ENCODE measurements at regions not wholly inside any gene's neighbourhood (a gene's known extent, or its start where the extent isn't known, plus 50 kb on each side); places are given as distances from the start of the nearest gene placed in this dataset.

- no peak for TF ChIP-seq REST (IDR thresholded peaks at IDR 0.05; ENCODE audit: low read depth)
These were observed 265.8 kb upstream of the SLC14A2 start (continued) for GRCh38 chr18:45349467-45349866.

GRCh38 chr18:45350404-45351156 is 264.7 kb upstream of the SLC14A2 start:
- Histone ChIP-seq H3K9ac (ENCODE audit: low read length) (no peak overlapping the region), H3K27me3 (ENCODE audit: insufficient read depth, low read length) (no peaks in the 10 kb centered on the region), H3K4me3 (replicated peaks in 1 of 2; ENCODE audit: low read depth in 1 of 2, low read length in 2 of 2) (no peak overlapping the region), H3K9me2 (ENCODE audit: insufficient read depth) (no peaks in the 10 kb centered on the region), H3K9me3 (ENCODE audit: control insufficient read depth in 1 of 2, insufficient read depth in 1 of 2, low read depth in 1 of 2, low read length in 2 of 2) (no peaks in the 10 kb centered on the region), H3K4me1 (ENCODE audit: control insufficient read depth in 1 of 2, insufficient read depth in 2 of 2, low read length in 2 of 2) (no peaks in the 10 kb centered on the region), H2AFZ (ENCODE audit: low read depth, low read length, poor library complexity, severe bottlenecking) (no peak overlapping the region), H3K36me3 (ENCODE audit: control insufficient read depth in 1 of 2, insufficient read depth in 2 of 2, low read length in 2 of 2) (no peaks in the 10 kb centered on the region), H3K79me2 (ENCODE audit: insufficient read depth, low read length) (no peaks in the 10 kb centered on the region), H3K4me2 (ENCODE audit: low read length) (no peak overlapping the region), H4K20me1 (ENCODE audit: insufficient read depth) (no peaks in the 10 kb centered on the region), H3K27ac (ENCODE audit: low read depth, low read length) (no peak overlapping the region)
- DNase-seq (ENCODE audit: low read depth, low spot score) (no peak), ATAC-seq (no peak)
- no TSS peak for BruUV-seq (replicated peaks)
- TF ChIP-seq POLR2A (IDR thresholded peaks at IDR 0.05; ENCODE audit: borderline replicate concordance, extremely low read depth, insufficient read depth, insufficient read length) (no peak), SIN3A (IDR thresholded peaks at IDR 0.05; ENCODE audit: low read depth) (no peak)
- CTCF ChIA-PET = no interaction called here
- intact Hi-C loops (cut with micrococcal nuclease) = no loop called here
- POLR2A ChIA-PET = no interaction called here
- RAD21 ChIA-PET (ENCODE audit: low non-redundant PET in 1 of 2, low total read pairs in 2 of 2, uncharacterized antibody in 2 of 2, unreplicated experiment in 2 of 2) = no interaction called here

GRCh38 chr18:45352874-45353273 is 262.4 kb upstream of the SLC14A2 start:
- no TSS peak for BruUV-seq (replicated peaks)
- intact Hi-C loops (cut with micrococcal nuclease) = no loop called here

More at GRCh38 chr18:45352874-45353273, 262.4 kb upstream of the SLC14A2 start:
- Histone ChIP-seq H3K4me3 (replicated peaks in 1 of 2; ENCODE audit: low read depth in 1 of 2, low read length in 2 of 2) (no peak overlapping the region), H3K9me2 (ENCODE audit: insufficient read depth) (no peaks in the 10 kb centered on the region), H3K27me3 (ENCODE audit: insufficient read depth, low read length) (no peaks in the 10 kb centered on the region), H4K20me1 (ENCODE audit: insufficient read depth) (no peaks in the 10 kb centered on the region), H3K36me3 (ENCODE audit: control insufficient read depth in 1 of 2, insufficient read depth in 2 of 2, low read length in 2 of 2) (no peaks in the 10 kb centered on the region), H3K9ac (ENCODE audit: low read length) (no peak overlapping the region), H2AFZ (ENCODE audit: low read depth, low read length, poor library complexity, severe bottlenecking) (no peak overlapping the region), H3K4me2 (ENCODE audit: low read length) (no peak overlapping the region), H3K27ac (ENCODE audit: low read depth, low read length) (no peak overlapping the region), H3K79me2 (ENCODE audit: insufficient read depth, low read length) (no peaks in the 10 kb centered on the region), H3K9me3 (ENCODE audit: control insufficient read depth in 1 of 2, insufficient read depth in 1 of 2, low read depth in 1 of 2, low read length in 2 of 2) (no peaks in the 10 kb centered on the region), H3K4me1 (ENCODE audit: control insufficient read depth in 1 of 2, insufficient read depth in 2 of 2, low read length in 2 of 2) (no peaks in the 10 kb centered on the region)
- ChIA-PET POLR2A (no interaction called here), RAD21 (ENCODE audit: low non-redundant PET in 1 of 2, low total read pairs in 2 of 2, uncharacterized antibody in 2 of 2, unreplicated experiment in 2 of 2) (no interaction called here), CTCF (no interaction called here)
- no peak for TF ChIP-seq EZH2phosphoT487 (IDR thresholded peaks at IDR 0.05; ENCODE audit: borderline replicate concordance)
- no peak for TF ChIP-seq SIN3A (IDR thresholded peaks at IDR 0.05; ENCODE audit: low read depth)
- no peak for TF ChIP-seq POLR2A (IDR thresholded peaks at IDR 0.05; ENCODE audit: borderline replicate concordance, extremely low read depth, insufficient read depth, insufficient read length)
- no peak for TF ChIP-seq SP1 (IDR thresholded peaks at IDR 0.05; ENCODE audit: low read depth)
- no peak for TF ChIP-seq YY1 (IDR thresholded peaks at IDR 0.05; ENCODE audit: extremely low read depth, insufficient replicate concordance, low read depth, low read length)
- no peak for TF ChIP-seq REST (IDR thresholded peaks at IDR 0.05; ENCODE audit: low read depth)
- no peak for TF ChIP-seq JUND (IDR thresholded peaks at IDR 0.05)
- no peak for TF ChIP-seq EGR1 (IDR thresholded peaks at IDR 0.05; ENCODE audit: low read depth)
- no peak for TF ChIP-seq SRF (IDR thresholded peaks at IDR 0.05; ENCODE audit: low read depth)
- TF ChIP-seq MAX (IDR thresholded peaks at IDR 0.05) = no peak
- DNase-seq (ENCODE audit: low read depth, low spot score) = no peak
- no peak for ATAC-seq
